ENCODE measurements at regions not wholly inside any gene's neighbourhood (a gene's known extent, or its start where the extent isn't known, plus 50 kb on each side); places are given as distances from the start of the nearest gene placed in this dataset.

GRCh38 chr7:114051871-114052331 is 133.1 kb upstream of the PPP1R3A start:
- no peak overlapping the region for H3K27ac ChIP-seq
- DNase-seq (ENCODE audit: low spot score in 2 of 2) = no peak
- 37 to 57% methylated on average over 2 of the region's 2 CpGs for WGBS, 2 donors
- no peaks in the 10 kb centered on the region for H3K36me3 ChIP-seq
- H3K4me3 ChIP-seq = no peak overlapping the region
- no peaks in the 10 kb centered on the region for H3K27me3 ChIP-seq
- TF ChIP-seq POLR2A (IDR thresholded peaks at IDR 0.05) (no peak), EP300 (IDR thresholded peaks at IDR 0.05) (no peak), CTCF (IDR thresholded peaks at IDR 0.05) (no peak)
- H3K4me1 ChIP-seq = peaks cover 0 to 11% (median 2%) of the 10 kb centered on the region in 4 donors
- no peaks in the 10 kb centered on the region for H3K9me3 ChIP-seq

- no peak overlapping the region for H3K27ac ChIP-seq
- no peaks in the 10 kb centered on the region for H3K9me3 ChIP-seq
- H3K4me1 ChIP-seq = peaks cover 0 to 11% (median 2%) of the 10 kb centered on the region in 4 donors
- no peak for TF ChIP-seq CTCF (IDR thresholded peaks at IDR 0.05)
- TF ChIP-seq POLR2A (IDR thresholded peaks at IDR 0.05) = no peak
- no peak for TF ChIP-seq EP300 (IDR thresholded peaks at IDR 0.05)
- H3K4me3 ChIP-seq = no peak overlapping the region
- WGBS, 2 donors = 75 to 76% methylated on average over 3 of the region's 3 CpGs
- no peaks in the 10 kb centered on the region for H3K27me3 ChIP-seq
- no peak for DNase-seq (ENCODE audit: low spot score in 2 of 2)
- H3K36me3 ChIP-seq = no peaks in the 10 kb centered on the region
Observed at GRCh38 chr7:114050571-114050970, 131.8 kb upstream of the PPP1R3A start.

- Histone ChIP-seq H3K4me3 (peak overlapping the region in 2 of 4 donors; percentile 21 to 24), H3K36me3 (no peaks in the 10 kb centered on the region), H3K27me3 (no peaks in the 10 kb centered on the region), H3K4me1 (peaks cover 0 to 11% (median 2%) of the 10 kb centered on the region in 4 donors), H3K9me3 (no peaks in the 10 kb centered on the region), H3K27ac (no peak overlapping the region)
- WGBS, 2 donors = 79 to 82% methylated on average over 12 of the region's 12 CpGs
- TF ChIP-seq POLR2A (IDR thresholded peaks at IDR 0.05) = no peak
- no peak for TF ChIP-seq CTCF (IDR thresholded peaks at IDR 0.05)
- no peak for TF ChIP-seq EP300 (IDR thresholded peaks at IDR 0.05)
- DNase-seq (ENCODE audit: low spot score in 2 of 2) = no peak
Observed at GRCh38 chr7:114048386-114049235, 129.8 kb upstream of the PPP1R3A start.

GRCh38 chr7:114047889-114048288 is 129.1 kb upstream of the PPP1R3A start:
- WGBS, 2 donors = 63 to 78% methylated on average over 2 of the region's 2 CpGs
- no peaks in the 10 kb centered on the region for H3K27me3 ChIP-seq
- TF ChIP-seq EP300 (IDR thresholded peaks at IDR 0.05) (no peak), POLR2A (IDR thresholded peaks at IDR 0.05) (no peak), CTCF (IDR thresholded peaks at IDR 0.05) (no peak)
- no peak for DNase-seq (ENCODE audit: low spot score in 2 of 2)
- H3K36me3 ChIP-seq = no peaks in the 10 kb centered on the region
- H3K4me3 ChIP-seq = peak overlapping the region in 2 of 4 donors; percentile 21 to 24
- no peak overlapping the region for H3K27ac ChIP-seq
- H3K4me1 ChIP-seq = peaks cover 0 to 11% (median 2%) of the 10 kb centered on the region in 4 donors
- no peaks in the 10 kb centered on the region for H3K9me3 ChIP-seq

DNA sequence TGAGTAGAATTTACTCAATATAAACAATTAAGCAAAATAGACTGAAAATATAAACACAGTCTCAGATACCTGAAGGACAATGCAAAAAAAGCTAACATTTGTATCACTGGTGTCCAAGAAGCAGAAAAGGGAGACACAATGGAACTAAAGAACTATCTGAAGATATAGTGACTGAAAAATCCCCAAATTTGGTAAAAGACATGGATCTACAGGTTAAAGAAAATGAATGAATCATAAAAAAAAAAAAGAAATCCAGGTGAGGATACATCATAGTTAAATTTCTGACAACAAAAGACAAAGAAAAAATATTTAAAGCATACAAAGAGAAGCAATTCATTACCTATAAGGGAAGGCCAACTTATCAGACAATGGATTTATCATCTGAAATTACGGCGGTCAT is 114.7 kb upstream of the PPP1R3A start:
- 97 to 99% methylated on average over 2 of the region's 2 CpGs for WGBS, 2 donors
- Histone ChIP-seq H3K27ac (no peak overlapping the region), H3K36me3 (no peaks in the 10 kb centered on the region), H3K27me3 (no peaks in the 10 kb centered on the region), H3K4me1 (no peaks in the 10 kb centered on the region), H3K9me3 (no peaks in the 10 kb centered on the region), H3K4me3 (no peak overlapping the region)
- DNase-seq (ENCODE audit: low spot score in 2 of 2) = no peak
- TF ChIP-seq CTCF (IDR thresholded peaks at IDR 0.05) (no peak), EP300 (IDR thresholded peaks at IDR 0.05) (no peak), POLR2A (IDR thresholded peaks at IDR 0.05) (no peak)
